Kidney capillary endothelial cell (primary cell): ENCODE measurements at regions not wholly inside any gene's neighbourhood (a gene's known extent, or its start where the extent isn't known, plus 50 kb on each side); places are given as distances from the start of the nearest gene placed in this dataset.

Source experiments
- DNase-seq: peaks from one replicate; pipeline ENCODE4 v3.0.0-alpha.2; 2018; ENCODE audit warnings: low spot score

DNA sequence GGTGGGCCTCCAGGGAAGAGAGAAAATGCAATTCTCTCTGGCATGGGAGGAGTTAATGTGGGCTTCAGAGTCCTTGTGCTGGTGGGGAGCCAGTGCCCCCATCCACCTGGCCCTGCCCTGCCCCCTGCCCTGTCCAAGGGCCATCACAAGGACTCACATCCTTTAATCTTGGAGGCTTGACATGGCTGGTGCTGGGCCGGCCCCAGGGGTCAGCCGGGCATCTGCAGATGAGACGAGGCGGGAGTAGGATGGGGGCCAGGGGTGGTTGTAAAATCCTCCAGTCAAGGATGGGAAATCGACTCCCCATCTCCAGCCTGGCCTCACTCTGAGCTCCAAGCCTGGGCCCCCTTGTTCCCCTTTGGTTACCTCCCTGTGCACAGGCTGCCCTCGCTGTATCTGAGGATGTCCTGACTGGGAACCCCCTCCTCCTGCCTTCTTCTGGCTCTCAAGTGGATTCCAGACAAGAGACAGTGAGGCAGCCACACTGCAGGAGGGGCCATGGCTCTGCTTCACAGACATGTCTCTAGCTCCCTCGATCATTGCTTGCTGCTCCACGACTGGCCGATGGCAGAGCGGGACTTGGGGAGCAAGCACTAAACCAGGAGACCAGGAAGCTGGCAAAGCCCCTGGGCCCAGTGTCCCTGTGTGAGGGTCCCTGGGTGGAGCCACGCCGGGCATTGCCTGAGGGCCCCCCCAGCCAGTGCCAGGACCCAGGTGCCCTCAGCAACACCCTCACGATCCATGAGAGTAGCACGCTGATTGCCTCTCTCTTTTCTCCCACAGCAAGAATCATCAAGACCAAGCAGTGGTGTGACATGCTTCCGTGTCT lies 1120.5 kb downstream of the BRD1 start:
- DNase-seq: no peak

DNA sequence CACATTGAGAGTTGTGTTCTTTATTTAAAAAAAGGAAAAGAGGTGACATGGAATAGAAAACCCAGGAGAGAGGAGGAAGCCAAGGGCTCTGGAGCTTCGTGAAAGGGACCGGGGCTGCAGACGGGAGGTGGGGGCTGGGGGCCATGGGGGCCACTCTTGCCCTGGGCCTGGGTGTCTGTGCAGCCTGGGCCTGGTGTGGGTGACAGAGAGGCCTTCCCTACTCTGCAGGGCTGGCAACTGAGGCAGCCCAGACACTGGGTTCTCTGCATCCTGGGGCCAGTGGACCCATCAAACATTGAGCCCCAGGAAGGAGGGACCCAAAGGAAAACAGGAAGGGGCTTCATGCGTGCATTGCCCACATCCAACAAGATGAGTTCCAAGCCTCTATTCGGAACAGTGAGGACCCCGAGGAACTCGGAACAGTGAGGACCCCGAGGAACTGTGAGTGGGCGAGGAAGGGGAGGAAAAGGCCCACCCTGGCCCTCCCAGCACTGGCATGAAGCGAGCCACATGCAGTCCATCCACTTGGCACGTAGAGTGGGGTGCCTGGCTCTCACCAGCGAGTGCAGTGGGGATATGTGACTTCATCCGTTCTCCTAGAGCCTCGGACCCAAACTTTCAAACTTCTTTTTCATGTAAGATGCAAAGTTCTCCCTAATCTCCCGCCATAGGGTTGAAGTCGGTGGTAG lies 1121.6 kb downstream of the BRD1 start:
- no peak for DNase-seq

DNA sequence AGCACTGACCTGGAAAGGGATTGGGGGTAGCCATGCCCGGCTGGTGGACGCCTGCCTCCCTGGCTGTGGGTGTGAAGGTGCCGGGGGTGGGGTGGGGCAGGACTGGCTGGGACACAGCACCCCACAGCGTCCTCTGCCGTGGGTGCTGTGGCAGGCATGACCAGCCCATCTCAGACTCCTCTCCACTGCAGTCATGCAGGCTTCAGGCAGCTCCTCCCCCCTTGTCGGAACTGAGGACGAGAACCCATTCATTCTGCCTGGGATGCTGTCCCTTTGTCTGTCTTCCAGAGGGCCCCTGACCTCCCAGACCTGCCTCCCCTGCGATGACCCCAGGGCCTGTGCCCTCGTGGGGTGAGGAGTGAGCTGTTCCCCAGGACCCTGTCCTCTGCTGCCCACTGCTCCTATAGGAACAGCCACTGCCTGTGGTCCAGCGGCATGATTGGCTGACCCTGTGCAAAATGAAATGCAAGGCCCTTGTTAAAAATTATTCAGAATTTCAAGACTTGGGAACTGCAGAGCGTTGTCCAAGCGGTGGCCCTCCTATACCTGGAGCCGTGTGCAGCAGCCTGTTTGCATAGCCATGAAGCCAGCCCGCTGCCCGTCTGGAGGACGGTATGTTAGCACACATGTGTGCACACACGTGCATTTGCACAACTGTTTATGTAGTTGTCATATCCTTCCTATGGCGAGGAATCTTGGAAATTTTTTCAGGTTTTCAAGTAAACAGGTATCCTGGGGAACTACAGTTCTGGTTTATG lies 1122.3 kb downstream of the BRD1 start:
- no peak for DNase-seq

DNA sequence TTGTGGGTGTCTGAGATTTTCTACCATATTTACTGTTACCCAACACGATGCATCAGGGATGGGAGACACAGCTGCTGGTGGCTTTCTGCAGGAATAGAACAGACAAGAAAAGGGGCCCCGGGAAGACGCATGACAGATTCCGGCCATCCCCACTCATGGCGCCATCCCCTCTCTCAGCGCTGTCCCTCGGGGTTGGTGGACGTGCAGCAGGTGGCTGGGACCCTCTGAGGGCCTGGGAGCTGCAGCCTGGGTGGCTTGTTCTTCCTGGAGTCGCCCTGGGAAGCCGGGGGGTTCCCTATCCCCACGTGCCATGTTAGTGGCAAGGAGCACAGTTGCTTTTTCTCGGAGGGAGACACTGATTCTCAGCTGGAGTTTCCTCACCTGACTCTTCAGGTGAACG lies 1123.3 kb downstream of the BRD1 start:
- no peak for DNase-seq

DNA sequence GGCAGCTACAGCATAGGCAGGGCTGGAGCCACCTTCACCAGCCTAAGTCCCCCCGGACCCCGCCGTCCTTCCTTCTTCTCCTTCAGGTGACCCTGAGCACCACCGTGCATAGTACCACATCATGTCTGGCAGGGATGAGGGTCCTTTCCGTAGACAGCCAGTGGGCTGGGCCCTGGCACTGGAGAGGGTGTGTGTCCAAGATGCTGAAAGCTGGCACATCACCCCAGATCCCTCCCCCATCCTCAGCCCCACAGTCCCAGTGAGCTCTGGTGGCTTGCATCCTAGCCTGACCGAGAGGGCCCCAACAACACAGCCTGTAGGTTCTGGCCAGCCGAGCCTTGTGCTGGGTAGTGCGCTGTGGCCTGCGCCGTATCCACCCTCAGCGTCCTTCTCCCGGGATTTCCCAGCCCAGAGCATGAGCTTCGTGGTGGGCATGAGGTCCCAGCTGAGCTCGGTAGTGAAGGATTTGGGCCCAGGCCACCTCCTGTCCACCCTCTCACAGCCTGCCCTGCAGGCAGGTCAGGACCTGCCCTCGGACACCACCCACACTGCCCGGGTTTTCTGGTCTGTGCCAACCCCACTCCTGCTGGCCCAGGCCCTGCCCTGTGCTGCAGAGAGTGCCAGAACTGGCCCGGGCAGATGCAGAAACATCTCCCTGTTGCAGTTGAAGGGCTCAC lies 1124.3 kb downstream of the BRD1 start:
- DNase-seq: no peak

DNA sequence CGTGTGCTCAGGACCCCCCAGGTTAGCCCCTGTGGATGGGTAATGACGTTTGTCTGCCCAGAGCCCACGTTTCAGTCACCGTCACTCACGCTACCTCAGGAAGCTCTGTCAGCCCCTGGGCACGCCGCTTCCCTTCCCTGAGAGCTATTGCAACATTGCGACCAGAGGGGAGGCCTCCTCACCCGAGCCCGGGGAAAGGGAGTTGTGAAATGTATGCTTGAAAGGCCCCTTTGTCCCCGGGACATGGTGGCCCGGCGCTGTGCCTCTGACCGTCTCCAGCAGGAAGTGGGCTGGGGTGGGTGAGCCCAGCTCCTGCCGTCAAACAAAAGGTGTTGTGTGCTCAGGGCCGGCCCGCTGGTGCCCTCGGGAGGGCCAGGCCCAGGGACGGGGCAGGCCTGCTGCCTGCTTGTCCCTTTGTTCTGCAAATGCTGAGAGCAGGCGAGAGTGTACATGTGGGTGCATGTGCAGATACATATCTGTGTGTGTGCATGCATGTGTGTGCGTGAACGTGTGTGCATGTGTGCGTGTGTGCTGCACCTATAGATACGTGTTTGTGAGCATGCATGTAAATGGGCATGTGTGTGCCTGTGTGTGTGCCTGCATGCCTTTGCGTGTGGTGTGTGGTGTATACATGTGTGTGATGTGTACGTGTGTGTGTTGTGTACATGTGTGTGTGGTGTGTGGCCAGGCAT lies 1125.0 kb downstream of the BRD1 start:
- no peak for DNase-seq

DNA sequence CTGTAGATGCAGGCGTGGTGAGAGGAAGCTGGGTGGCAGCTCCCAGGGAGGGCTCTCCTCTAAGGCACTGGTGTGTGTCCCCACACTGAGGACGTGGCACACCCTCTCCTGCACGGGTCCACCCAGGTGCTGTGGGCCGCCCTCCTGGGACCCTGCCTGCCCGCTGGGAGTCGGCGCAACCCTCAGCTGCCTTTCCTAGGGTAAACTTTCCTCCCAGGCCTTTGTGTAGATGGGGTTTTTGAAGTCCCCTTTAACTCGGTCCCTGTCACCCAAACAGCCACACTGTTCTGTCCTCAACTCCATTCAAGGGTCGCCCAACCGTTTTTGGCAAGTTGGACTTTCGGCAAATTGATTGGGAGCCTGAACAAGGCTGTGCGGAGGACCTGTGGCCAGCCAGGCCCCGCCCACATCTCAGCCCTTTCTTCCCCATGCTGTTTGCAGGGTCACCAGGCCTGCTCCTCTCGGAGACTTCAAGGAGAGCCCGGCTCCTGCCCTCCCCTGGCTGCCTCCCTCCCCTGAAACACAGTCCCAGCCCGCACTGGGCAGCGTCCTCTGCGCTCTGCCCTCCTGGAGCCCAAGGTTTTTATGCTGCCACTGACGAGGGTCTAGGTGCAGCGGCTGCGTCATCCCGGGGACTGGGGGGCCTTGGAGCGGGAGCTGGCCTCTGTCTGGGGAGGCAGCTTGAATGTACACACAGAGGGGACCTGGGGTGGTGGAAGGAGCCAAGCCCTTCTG lies 1126.2 kb downstream of the BRD1 start:
- DNase-seq: no peak

DNA sequence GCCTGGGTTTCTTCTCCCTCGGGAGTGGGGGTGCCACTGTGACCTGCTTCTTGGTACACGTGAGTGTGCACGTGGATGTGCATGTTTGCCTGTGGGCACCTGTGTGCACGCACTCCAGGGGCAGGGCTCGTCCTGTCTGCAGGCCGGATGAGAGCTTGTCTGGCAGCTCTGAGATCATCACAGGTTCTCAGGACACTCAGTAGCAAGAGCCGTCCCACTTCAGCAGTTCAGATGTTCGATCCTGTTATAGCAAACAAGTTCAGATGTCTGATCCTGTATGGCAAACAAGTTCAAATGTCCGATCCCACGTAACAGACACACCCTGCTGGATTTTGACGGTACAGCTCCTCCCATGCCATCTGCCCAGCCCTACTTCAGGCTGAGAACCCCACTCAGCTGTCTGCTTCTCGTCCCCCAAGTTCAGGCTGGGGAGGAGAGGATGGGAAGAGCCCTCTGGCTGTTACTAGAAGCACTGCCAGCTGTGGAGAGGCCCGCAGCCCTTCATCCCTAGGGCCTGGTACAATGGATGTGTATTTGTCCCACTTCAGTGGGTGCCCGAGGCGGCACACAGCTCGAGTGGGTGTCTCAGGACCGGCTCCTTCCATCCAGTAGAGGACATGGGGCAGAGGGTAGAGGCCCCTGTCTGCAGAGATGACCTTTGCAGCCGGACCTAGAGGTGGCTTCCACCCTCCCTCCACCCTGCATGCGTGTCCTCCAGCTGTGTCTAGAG lies 1126.9 kb downstream of the BRD1 start:
- no peak for DNase-seq

DNA sequence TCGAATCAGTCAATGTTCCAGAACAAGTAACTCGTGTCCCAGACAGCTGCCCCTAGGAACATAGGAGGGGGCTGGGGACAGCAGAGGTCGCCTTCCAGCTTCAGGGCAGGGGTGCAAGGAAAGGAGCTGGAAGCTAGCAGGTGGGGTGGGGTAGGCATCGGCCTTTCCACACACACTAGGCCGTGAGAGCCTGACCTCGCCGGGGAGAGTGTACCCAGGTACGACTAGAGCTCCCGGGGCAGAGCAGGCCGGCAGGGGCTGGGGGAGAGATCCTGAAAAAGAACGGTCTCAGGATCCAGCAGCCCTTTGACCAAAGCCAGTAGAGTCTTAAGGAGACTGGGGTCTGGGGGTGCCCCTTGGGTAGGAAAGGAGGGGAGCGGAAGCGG lies 1127.5 kb downstream of the BRD1 start:
- no peak for DNase-seq

DNA sequence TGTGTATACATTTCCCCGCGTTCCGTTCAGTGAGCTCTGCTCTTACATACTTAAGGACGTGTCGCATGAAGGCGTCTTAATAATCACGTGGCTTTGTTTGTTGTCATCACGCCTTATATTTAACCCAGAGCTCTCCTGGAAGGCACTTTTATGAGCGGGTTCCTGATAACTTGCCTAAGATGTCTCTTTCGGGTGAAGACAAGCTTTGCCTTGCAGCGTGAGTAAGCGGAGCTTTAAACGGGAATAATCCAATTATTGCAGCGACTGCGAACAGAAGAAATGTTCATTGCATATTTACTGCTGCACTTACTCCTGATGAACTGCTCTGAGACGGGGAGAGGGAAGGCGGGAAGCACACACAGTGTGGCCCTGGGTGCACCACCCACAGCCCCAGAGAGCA lies 1128.2 kb downstream of the BRD1 start:
- DNase-seq: no peak

DNA sequence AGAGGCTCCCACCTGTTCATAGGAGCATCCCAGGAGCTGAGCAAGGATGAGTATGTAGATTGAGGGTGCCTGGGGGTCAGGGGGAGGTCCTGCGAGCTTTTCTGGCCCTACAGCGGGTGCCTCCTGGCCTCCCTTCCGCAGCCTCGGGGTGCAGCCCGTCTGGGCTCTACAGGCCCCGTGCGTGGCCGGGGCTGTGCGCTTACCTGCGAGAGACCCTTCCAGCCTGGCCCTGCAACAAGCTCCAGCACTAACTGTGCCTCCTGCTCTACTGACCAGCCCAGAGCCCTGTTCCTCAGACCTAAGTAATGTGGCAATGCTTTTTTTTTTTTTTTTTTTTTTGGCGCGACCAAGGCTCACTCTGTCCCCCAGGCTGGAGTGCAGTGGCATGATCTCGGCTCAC lies 1129.1 kb downstream of the BRD1 start:
- DNase-seq: no peak

DNA sequence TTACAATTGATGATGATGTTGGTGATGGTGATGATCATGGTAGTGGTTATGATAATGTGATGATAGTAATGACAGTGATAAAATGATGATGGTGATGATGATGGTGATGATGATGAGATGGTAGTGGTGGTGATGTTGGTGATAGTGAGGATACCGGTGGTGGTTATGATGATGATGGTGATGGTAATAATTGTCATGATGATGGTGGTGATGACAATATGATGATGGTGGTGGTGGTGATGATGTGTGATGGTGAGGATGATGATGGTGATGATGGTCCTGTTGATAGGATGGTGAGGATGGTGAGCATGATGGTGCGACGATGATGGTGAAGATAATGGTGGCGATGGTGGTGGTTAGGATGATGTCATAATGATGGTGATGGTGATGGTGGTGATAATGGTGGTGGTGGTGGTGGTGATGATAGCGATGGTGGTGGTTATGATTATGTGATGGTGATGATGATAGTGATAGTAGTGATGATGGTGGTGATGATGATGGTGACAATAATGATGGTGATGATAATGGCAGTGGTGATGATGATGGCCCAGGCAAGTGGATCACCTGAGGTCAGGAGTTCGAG lies 1129.9 kb downstream of the BRD1 start:
- DNase-seq: no peak

DNA sequence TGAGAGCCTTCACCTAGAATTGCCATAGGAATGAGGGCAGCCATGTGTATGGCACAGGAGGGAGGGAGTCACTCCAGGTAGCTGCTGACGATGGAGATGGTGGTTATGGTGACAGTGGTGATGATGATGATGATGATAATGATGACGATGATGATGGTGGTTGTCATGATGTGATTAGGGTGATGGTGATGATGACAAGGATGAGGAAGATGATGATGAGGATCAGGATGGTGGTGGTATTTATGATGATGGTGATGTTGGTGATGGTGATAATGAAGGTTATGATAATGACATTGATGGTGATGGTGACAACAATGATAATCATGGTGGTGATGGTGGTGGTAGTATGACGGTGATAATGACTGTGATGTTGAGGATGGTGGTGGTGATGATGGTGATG lies 1130.5 kb downstream of the BRD1 start:
- DNase-seq: no peak

DNA sequence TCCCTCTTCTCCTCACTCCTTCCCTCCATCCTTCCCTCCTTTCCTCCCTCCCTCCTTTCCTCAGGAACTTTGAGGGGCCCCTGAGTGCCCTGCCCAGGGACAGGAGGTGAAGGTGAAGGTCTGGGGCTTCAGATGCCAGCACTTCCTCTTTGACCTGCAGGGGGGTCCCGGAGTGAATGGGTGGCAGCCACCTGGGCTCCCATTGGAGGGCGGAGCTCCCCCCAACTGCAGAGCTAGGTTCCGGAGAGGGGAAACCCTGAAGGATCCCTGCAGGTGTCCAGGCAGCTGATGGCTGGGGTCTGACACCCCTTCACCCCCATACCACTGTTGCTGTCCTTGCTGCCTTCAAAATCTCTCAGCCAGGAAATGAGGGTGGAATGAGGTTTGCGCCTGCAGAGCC lies 1131.3 kb downstream of the BRD1 start:
- DNase-seq: no peak

DNA sequence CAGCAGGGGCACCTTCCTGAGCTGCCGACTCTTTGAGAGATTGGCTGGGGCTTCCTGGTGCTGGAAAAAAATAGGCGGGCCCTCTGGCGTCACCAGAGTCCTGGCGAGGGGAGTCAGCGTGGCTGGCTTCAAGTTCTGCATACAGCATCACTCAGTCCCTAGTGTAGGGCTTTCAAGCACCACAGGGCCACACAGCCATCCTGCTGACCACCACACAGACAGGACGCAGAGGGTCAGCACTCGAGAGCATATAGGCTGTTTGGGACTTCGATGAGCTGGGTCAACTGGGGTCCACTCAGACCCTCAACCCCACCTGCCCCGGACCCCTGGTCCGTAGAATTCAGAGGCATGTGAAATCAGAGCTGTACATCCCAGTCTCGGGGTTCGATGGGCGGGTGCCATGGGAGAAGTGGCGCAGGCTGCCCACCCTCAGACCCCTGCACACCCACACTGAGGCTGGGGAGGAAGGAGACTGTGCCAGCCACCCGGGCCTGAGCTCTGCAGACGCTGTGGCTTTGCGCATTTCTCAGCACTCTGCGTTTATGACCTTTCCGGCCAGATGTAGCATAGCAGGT lies 1131.9 kb downstream of the BRD1 start:
- DNase-seq: no peak

DNA sequence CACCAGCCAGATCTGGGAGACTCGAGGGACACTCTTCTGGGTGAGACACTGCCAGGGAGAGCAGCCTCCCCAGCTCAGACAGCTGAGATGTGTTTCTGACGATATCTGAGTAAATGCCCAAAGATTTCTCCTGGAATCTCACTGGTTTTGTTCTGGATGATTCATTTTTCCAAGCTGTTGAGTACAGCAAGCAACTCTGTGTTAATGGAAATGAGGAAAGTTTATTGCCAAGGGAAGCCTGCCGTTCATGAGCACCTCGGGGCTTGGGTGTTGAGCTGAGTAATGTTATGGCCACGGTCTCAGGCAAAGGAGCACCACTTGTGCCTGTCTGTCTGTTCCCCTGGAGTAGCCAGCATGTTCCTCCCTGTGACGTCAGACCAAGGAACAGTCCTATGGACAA lies 1132.4 kb downstream of the BRD1 start:
- no peak for DNase-seq

DNA sequence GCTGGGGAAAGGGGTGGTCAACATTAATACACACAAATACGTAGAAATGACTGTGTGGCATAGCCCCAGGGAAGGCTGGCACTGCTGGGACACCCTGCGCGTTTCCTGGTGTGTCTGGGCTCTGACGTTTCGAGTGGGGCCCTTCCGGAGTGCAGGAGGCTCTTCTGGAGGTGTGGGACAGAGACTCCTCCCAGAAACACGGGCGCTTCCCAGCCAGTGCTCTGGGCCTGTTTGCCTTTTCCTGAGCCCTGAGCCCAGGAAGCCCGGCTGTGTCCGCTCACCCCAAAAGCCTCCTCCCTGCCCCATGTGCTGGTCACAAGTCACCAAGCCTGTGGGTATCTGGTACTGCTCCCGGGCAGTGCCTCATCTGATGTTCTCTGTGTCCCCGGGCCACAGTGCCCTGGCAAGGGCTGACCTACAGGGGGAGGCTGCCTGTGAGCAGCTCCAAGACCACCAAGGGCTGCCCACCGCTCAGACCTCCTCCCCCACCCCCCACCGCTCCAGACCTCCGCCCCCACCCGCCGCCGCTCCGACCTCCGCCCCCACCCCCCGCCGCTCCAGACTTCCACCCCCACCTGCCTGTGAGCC lies 1133.3 kb downstream of the BRD1 start:
- DNase-seq: no peak

DNA sequence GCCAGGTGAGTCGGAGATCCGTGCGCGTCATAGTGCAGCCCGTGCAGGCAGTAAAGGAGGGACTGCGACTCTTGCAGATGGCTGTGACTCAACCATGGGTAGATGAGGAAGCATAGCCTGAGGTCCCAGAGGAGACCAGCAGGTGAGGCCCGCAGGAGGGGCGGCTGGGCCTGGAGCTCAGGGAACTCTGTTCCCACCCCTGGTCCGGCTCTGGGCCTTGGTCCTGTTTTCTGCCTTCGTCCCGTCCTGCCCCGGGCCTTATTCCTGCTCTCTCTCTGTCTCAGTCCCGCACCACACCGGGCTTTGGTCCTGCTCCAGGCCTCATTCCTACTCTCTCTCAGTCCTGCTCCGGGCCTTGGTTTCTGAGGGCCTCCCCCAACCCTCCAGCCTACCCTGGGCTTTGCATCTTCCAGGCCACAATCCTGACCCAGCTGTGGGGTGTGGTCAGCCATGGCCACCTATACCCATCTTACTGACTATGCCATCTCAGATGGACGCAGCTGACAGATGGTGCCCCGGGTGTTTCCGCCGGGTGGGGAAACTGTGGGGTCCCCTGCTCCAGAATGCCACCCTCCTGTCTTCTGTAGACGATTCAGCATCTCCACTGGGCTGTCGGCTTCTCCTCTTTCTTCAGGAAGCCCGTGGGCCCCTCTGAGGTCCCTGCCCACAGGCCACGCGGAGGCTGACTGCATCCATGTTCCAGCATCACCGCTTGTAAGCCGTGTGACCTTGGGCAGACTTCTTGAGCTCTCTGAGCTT lies 1134.1 kb downstream of the BRD1 start:
- DNase-seq: no peak
